OCI-LY1 (cell line): ENCODE measurements at regions not wholly inside any gene's neighbourhood (a gene's known extent, or its start where the extent isn't known, plus 50 kb on each side); places are given as distances from the start of the nearest gene placed in this dataset.

Experiments
- H2AFZ ChIP-seq: fragments of 200-600 bp; sonication (generic), shearing (Covaris generic); 2 replicates; pipeline ENCODE4 v1.6.0; 2014; ENCODE audit warnings: antibody characterized with exemption, mild to moderate bottlenecking, low read length
- H3F3A ChIP-seq: fragments of 200-600 bp; sonication (generic), shearing (Covaris generic); 2 replicates; pipeline ENCODE4 v1.6.0; 2014; ENCODE audit warnings: mild to moderate bottlenecking, antibody characterized with exemption, low read length, moderate library complexity; ENCODE audit not compliant: insufficient read depth
- H3K27ac ChIP-seq: fragments of 200-600 bp; sonication (generic); 2 replicates; pipeline ENCODE4 v1.5.1; 2014; ENCODE audit warnings: low read length, mixed run types, mild to moderate bottlenecking, low read depth; ENCODE audit not compliant: poor library complexity, severe bottlenecking
- H3K27me3 ChIP-seq: fragments of 200-600 bp; sonication (generic); 2 replicates; pipeline ENCODE4 v1.6.0; 2014; ENCODE audit warnings: antibody characterized with exemption, mild to moderate bottlenecking, low read length, moderate library complexity; ENCODE audit not compliant: insufficient read depth
- H3K36me3 ChIP-seq: fragments of 200-600 bp; sonication (generic); 2 replicates; pipeline ENCODE4 v1.6.1; 2014; ENCODE audit warnings: mild to moderate bottlenecking, antibody characterized with exemption, low read length, moderate library complexity, mixed read lengths; ENCODE audit not compliant: insufficient read depth
- H3K4me1 ChIP-seq: fragments of 200-600 bp; sonication (generic); 2 replicates; pipeline ENCODE4 v1.5.1; 2014; ENCODE audit warnings: mild to moderate bottlenecking, low read length, moderate library complexity; ENCODE audit not compliant: insufficient read depth, severe bottlenecking
- H3K4me2 ChIP-seq: fragments of 200-600 bp; sonication (generic), shearing (Covaris generic); 2 replicates; pipeline ENCODE4 v1.6.1; 2014; ENCODE audit warnings: low read length
- H3K4me3 ChIP-seq: fragments of 200-600 bp; sonication (generic); 2 replicates; pipeline ENCODE4 v1.5.1; 2014; ENCODE audit warnings: low read length, low read depth, mild to moderate bottlenecking, mixed read lengths; ENCODE audit not compliant: poor library complexity, severe bottlenecking
- H3K79me2 ChIP-seq: fragments of 200-600 bp; shearing (Covaris generic); 2 replicates; pipeline ENCODE4 v1.6.1; 2016; ENCODE audit warnings: mixed run types, low read length, mixed read lengths; ENCODE audit not compliant: insufficient read depth
- H3K9ac ChIP-seq: fragments of 200-600 bp; sonication (generic), shearing (Covaris generic); 2 replicates; pipeline ENCODE4 v1.6.1; 2014; ENCODE audit warnings: mild to moderate bottlenecking, low read length, mixed read lengths
- H3K9me2 ChIP-seq: fragments of 200-600 bp; sonication (generic), shearing (Covaris generic); 2 replicates; pipeline ENCODE4 v1.6.1; 2014; ENCODE audit warnings: low read depth, mild to moderate bottlenecking, low read length, mixed read lengths
- H3K9me3 ChIP-seq: fragments of 200-600 bp; shearing (Covaris generic); 2 replicates; pipeline ENCODE4 v1.6.1; 2014; ENCODE audit warnings: low read length, mixed read lengths
- H4K20me1 ChIP-seq: fragments of 200-600 bp; sonication (generic), shearing (Covaris generic); 2 replicates; pipeline ENCODE4 v1.6.0; 2016; ENCODE audit warnings: mild to moderate bottlenecking, low read length; ENCODE audit not compliant: insufficient read depth
- EZH2 ChIP-seq: fragments of 200-600 bp; sonication (generic), shearing (Covaris generic); IDR thresholded peaks from 2 replicates; pipeline ENCODE4 v1.8.0; 2017; ENCODE audit warnings: borderline replicate concordance, mixed run types, mild to moderate bottlenecking, antibody characterized with exemption, low read length, moderate library complexity, mixed read lengths
- TF ChIP-seq, protein P1 (sequence below): fragments of 200-600 bp; sonication (generic), shearing (Covaris generic); IDR thresholded peaks from 2 replicates; pipeline ENCODE4 v1.5.1; 2017; ENCODE audit warnings: mild to moderate bottlenecking, antibody characterized with exemption, low read length, moderate library complexity, mixed read lengths

DNA sequence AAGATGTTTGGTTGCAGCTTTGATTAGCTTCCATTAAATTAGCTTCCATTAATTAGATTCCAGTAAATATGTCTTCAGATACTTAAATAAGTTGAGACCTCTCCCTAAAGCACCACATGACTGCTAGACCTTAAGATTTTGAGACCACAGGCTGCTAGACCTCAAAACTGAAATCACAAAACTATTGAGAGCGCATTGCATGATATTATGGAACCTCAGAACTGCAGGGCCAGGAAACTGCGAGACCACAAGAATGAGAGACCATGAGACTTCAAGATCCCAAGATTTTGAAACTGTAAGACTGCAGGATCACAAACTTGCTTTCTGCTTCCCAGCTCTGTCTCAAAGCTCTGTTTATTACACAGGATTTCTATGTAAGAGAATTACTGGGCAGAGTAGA lies 87.4 kb downstream of the TRIM42 start:
- Histone ChIP-seq H3K4me3 (no peak overlapping the region), H4K20me1 (no peaks in the 10 kb centered on the region), H3K79me2 (no peaks in the 10 kb centered on the region), H3K36me3 (no peaks in the 10 kb centered on the region), H3K27ac (no peak overlapping the region), H3K9me2 (no peaks in the 10 kb centered on the region), H3K9ac (no peak overlapping the region), H3K4me2 (no peak overlapping the region), H3K4me1 (no peaks in the 10 kb centered on the region), H2AFZ (no peak overlapping the region), H3K27me3 (no peaks in the 10 kb centered on the region), H3F3A (no peaks in the 10 kb centered on the region), H3K9me3 (no peaks in the 10 kb centered on the region)
- TF ChIP-seq EZH2: no peak
- TF ChIP-seq, protein P1, sequence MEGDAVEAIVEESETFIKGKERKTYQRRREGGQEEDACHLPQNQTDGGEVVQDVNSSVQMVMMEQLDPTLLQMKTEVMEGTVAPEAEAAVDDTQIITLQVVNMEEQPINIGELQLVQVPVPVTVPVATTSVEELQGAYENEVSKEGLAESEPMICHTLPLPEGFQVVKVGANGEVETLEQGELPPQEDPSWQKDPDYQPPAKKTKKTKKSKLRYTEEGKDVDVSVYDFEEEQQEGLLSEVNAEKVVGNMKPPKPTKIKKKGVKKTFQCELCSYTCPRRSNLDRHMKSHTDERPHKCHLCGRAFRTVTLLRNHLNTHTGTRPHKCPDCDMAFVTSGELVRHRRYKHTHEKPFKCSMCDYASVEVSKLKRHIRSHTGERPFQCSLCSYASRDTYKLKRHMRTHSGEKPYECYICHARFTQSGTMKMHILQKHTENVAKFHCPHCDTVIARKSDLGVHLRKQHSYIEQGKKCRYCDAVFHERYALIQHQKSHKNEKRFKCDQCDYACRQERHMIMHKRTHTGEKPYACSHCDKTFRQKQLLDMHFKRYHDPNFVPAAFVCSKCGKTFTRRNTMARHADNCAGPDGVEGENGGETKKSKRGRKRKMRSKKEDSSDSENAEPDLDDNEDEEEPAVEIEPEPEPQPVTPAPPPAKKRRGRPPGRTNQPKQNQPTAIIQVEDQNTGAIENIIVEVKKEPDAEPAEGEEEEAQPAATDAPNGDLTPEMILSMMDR: no peak

DNA sequence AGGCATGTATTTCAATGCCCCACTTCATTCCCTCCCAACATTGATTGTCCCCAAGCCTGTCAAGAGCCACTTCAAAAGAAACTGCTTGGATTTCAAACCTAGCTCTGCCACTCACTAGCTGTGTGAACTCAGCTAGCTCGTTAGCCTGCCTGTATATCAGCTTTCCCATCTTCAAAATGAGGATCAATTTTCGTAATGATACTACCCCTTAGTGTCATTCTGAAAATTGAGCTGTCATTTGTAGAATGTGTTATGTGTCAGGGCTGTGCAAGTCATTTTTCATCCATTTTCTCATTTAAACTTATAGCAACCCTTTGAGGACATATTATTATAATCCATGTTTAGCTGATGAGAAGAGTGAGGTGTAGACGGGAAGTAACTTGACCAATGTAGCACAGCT lies 88.6 kb downstream of the TRIM42 start:
- Histone ChIP-seq H3K4me2 (no peak overlapping the region), H3K79me2 (no peaks in the 10 kb centered on the region), H3K4me3 (no peak overlapping the region), H3K27me3 (no peaks in the 10 kb centered on the region), H3K9me2 (no peaks in the 10 kb centered on the region), H3K27ac (no peak overlapping the region), H2AFZ (no peak overlapping the region), H3K9ac (no peak overlapping the region), H4K20me1 (no peaks in the 10 kb centered on the region), H3K36me3 (no peaks in the 10 kb centered on the region), H3K4me1 (no peaks in the 10 kb centered on the region), H3F3A (no peaks in the 10 kb centered on the region), H3K9me3 (no peaks in the 10 kb centered on the region)
- TF ChIP-seq EZH2: no peak
- TF ChIP-seq, protein P1: no peak

DNA sequence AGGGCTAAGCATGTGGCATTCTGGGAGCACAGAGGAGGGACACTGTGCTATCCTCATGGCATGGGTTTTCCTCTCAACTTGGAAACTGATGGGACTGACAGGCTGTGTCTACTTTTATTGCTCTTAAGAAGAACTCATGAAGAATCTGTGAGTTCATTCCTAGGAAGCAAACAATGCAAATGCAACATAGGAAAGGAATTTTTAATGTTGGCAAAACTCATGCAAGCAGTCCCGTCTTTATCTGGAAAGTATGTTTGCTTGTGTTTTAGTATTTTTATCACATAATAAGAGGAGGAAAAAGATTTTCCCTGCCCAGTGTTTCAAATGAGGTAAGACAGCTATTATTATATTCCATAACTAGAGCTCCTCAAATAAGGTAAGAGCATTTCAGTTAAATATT lies 89.7 kb downstream of the TRIM42 start:
- Histone ChIP-seq H3K27ac (no peak overlapping the region), H3K4me1 (no peaks in the 10 kb centered on the region), H3K4me2 (no peak overlapping the region), H3K27me3 (no peaks in the 10 kb centered on the region), H3K9ac (no peak overlapping the region), H3K36me3 (no peaks in the 10 kb centered on the region), H3K4me3 (no peak overlapping the region), H3K9me2 (no peaks in the 10 kb centered on the region), H4K20me1 (no peaks in the 10 kb centered on the region), H3K79me2 (no peaks in the 10 kb centered on the region), H3K9me3 (no peaks in the 10 kb centered on the region), H3F3A (no peaks in the 10 kb centered on the region), H2AFZ (no peak overlapping the region)
- TF ChIP-seq EZH2: no peak
- TF ChIP-seq, protein P1: no peak
